ES-I3 (cell line): ENCODE measurements at regions not wholly inside any gene's neighbourhood (a gene's known extent, or its start where the extent isn't known, plus 50 kb on each side); places are given as distances from the start of the nearest gene placed in this dataset.

Source experiments
- H3K36me3 ChIP-seq: 2 replicates; pipeline ENCODE4 v1.6.1; 2013; ENCODE audit warnings: mild to moderate bottlenecking, low read length, control low read depth, moderate library complexity; ENCODE audit not compliant: insufficient read depth
- H3K4me1 ChIP-seq: 2 replicates; pipeline ENCODE4 v1.6.1; 2013; ENCODE audit warnings: mild to moderate bottlenecking, control low read depth, low read length; ENCODE audit not compliant: insufficient read depth
- H3K9ac ChIP-seq: 2 replicates; pipeline ENCODE4 v1.6.1; 2013; ENCODE audit warnings: low read depth, mild to moderate bottlenecking, low read length, moderate library complexity
- H3K9me3 ChIP-seq: 2 replicates; pipeline ENCODE4 v1.6.1; 2013; ENCODE audit warnings: mild to moderate bottlenecking, low read length, moderate library complexity; ENCODE audit not compliant: control insufficient read depth, insufficient read depth

DNA sequence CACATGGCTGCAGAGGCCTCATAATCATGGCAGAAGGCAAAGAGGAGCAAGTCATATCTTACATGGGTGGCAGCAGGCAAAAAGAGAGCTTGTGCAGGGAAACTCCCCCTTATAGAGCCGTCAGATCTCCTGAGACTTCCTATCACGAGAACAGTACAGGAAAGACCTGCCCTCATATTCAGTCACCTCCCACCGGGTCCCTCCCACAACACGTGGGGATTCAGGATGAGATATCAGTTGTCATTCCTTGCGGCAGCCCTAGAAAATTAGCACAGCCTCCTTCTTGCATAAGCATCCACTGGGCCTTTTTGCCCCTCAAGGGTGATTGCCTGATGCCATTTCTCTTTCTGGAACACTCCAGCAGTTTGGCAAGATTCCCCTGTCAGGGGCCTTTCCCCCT is 61.7 kb upstream of the STX18 start:
- no peaks in the 10 kb centered on the region for H3K9me3 ChIP-seq
- no peaks in the 10 kb centered on the region; the same call in 1 of the 2 replicates for H3K36me3 ChIP-seq
- H3K4me1 ChIP-seq = peaks cover 10% of the 10 kb centered on the region
- H3K9ac ChIP-seq = no peak overlapping the region

DNA sequence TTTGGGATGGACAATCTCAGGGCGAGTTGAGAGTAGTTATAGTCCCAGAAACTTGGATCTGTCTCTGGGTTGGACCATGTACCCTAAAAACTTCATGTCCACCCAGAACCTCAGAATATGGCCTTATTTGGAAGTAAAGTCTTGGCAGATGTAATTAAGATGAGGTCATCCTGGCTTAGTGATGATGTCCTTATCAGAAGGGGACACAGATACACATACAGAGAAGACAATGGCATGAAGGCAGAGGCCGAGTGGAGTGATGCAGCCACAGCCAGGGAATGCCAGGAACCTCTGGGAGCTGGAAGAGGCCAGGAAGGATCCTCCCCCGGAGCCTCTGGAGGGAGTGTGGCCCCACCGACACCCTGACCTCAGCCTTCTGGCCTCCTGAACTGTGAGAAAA is 61.2 kb upstream of the STX18 start:
- Histone ChIP-seq H3K9me3 (no peaks in the 10 kb centered on the region), H3K9ac (no peak overlapping the region), H3K36me3 (no peaks in the 10 kb centered on the region; the same call in 1 of the 2 replicates), H3K4me1 (peaks cover 9% of the 10 kb centered on the region)

DNA sequence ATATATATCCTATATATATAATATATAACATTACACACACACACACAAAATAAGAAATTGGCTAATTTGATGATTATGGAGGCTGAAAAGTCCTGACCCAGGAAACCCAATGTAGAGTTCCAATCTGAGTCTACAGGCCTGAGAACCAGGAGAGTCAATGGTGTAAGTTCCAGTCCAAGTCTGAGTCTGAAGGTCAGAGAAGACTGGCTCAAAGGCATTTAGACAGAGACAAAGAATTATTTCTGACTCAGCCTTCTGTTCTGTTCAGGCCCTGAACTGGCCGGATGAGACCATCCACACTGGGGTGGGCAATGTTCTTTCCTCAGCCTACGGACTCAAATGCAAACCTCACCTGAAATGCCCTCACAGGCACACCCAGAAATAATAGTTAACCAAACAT is 60.6 kb upstream of the STX18 start:
- Histone ChIP-seq H3K36me3 (no peaks in the 10 kb centered on the region; the same call in 1 of the 2 replicates), H3K9ac (no peak overlapping the region), H3K4me1 (peaks cover 3% of the 10 kb centered on the region; the same call in 1 of the 2 replicates), H3K9me3 (no peaks in the 10 kb centered on the region)

DNA sequence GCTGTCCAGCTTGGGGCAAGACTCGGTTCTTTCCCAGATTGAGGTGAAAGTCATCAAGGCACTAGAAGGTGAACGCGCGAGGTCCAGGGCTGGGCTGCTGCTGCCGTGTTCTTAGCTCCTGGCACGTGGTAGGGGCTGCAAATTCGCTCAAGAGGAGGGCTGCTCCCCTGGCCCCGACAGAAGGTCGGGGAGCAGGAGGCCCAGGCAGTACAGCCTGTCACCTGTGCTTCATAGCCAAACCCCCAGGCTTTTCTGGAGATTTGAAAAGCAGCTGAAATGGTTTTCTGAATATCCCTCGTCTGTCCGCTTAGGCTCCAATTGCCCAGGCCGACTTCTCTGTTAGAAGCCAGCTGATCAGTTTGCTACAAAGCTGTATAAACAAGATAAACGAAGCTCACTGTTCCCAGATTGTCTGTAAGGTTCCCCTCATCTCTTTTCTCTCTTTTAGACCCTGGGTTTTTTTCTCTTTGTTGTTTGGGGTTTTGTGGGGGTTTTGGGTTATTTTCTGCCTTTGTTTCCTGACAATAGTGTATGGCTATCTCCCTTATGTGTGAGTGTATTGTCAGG is 60.0 kb upstream of the STX18 start:
- H3K9ac ChIP-seq = no peak overlapping the region
- no peaks in the 10 kb centered on the region for H3K9me3 ChIP-seq
- H3K36me3 ChIP-seq = no peaks in the 10 kb centered on the region; the same call in 1 of the 2 replicates
- H3K4me1 ChIP-seq = no peaks in the 10 kb centered on the region

DNA sequence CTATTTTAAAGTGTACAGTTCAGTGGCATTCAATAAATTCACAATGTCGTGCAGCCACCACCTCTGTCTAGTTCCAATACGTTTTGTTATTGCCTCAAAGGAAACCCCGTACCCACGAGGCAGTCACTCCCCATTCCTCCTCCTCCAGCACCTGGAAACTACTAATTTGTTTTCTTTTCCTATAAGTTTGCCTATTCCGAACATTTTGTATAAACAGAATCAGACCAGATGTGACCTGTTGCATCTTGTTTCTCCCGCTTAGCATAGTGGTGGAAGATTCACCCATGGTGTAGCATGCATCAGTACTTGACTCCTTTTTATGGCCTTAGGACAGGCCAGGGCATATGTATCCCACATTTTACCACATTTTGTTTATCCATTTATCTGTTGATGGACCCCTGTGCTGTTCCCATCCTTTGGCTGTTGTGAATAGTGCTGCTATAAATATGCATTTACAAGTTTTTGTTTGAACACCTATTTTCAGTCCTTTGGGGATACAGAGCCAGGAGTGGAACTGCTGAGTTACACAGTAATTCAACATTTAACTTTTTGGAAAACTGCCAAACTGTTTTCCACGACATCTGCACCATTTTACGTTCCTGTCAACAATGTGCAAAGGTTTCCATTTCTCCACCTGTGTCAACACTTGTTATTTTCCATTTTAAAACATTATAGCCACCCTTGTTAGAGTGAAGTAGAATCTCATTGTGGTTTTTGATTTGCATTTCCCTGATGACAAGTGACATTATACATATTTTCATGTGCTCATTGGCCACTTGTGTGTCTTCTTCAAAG is 57.8 kb upstream of the STX18 start:
- Histone ChIP-seq H3K36me3 (peaks cover 4% of the 10 kb centered on the region; the same call in 1 of the 2 replicates), H3K9ac (no peak overlapping the region), H3K4me1 (no peaks in the 10 kb centered on the region), H3K9me3 (peaks cover 3% of the 10 kb centered on the region)

DNA sequence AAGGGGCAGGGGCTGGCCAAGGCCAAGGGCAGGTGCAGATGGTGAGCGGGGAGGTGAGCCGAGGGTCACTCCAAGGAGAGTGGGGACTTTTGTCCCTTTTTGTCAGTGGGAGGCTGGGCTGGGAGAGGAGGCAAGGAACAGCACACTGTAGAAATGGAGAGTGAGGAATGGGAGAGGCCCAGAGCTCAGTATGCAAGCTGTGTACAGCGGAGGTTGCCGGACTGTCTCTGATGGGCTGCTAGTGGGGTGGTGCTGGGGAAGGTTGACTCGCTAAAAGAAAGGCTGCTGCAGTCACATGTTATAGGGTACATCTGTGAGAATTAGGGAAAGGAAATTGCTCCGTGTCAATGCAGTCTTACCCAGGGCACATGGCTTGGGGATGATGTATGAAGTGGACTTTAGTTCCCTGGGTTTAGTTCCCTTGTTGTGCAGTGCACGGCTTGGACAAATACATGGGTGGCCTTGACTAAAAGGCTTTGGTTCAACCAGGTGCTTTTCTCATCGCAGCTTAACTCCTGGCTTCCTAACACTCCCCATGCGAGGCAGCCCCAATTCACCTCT is 57.1 kb upstream of the STX18 start:
- Histone ChIP-seq H3K4me1 (no peaks in the 10 kb centered on the region), H3K9ac (no peak overlapping the region), H3K36me3 (peaks cover 4% of the 10 kb centered on the region; the same call in 1 of the 2 replicates), H3K9me3 (peaks cover 8% of the 10 kb centered on the region)

DNA sequence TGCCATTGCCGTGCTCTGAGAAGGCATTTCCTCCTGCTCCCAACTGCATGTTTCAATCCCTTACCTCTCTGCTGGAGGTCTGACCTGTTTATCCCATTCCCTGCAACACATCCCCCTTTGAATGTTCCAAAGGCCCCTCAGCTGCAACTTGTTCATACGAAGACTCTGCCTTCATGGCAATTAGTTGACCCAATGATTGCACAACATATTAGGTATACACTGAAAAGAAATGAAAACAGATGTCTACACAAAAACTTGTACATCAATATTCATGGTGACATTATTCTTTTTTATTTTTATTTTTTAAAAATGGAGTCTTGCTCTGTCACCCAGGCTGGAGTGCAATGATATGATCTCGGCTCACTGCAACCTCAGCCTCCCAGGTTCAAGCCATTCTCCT is 54.9 kb upstream of the STX18 start:
- H3K4me1 ChIP-seq = no peaks in the 10 kb centered on the region
- peaks cover 8% of the 10 kb centered on the region for H3K9me3 ChIP-seq
- no peak overlapping the region for H3K9ac ChIP-seq
- H3K36me3 ChIP-seq = peaks cover 4% of the 10 kb centered on the region; the same call in 1 of the 2 replicates

DNA sequence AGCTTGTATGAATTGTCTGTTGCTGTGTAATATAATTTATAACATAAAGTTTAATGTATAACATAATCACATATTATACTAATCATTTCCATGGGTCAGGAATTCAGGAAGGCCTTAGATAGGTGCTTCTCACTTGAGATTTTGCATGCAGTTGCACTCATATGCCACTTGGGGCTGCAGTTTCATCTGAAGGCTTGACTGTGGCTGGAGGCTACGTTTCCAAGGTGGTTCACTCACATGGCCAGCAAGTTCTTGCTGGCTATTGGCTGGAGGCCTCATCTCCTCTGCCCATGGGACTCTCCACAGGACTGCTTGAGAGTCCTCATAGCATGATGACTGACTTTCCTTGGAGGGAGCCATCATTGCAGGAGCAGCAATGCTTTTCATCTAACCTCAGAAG is 53.4 kb upstream of the STX18 start:
- Histone ChIP-seq H3K9me3 (peaks cover 8% of the 10 kb centered on the region), H3K9ac (no peak overlapping the region), H3K4me1 (no peaks in the 10 kb centered on the region), H3K36me3 (peaks cover 4% of the 10 kb centered on the region; the same call in 1 of the 2 replicates)

DNA sequence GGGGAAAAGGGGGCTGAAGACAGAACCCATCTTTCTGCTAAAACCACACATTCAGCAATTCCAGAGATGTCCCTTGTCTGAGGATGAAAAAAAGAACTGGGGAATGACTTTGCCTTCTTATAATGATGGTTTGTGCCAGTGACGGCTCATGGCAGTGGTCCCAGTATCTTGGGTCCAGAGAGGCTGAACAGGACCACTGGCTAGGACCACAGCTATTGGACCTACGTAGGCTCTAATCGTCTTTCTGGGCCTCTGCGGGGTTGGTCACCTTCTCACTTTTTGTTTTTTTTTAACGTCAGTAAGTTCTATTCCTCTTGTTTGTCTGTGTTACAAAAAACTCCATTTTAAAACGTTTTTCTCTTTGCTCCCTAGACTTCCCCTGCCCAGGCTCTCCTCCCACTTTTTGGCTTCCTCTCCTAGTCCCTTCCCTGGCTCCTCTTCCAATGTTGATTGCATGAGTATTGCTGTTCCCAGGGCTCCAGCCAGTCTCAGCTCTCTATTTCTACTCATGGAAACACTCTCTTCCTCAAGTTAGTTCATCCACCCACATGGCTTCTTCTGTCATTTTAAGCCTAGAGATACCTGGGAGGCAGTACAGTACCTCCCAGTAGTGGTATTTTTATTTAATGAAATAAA is 52.6 kb upstream of the STX18 start:
- no peak overlapping the region for H3K9ac ChIP-seq
- H3K36me3 ChIP-seq = peaks cover 4% of the 10 kb centered on the region; the same call in 1 of the 2 replicates
- H3K9me3 ChIP-seq = peaks cover 8% of the 10 kb centered on the region
- no peaks in the 10 kb centered on the region for H3K4me1 ChIP-seq

DNA sequence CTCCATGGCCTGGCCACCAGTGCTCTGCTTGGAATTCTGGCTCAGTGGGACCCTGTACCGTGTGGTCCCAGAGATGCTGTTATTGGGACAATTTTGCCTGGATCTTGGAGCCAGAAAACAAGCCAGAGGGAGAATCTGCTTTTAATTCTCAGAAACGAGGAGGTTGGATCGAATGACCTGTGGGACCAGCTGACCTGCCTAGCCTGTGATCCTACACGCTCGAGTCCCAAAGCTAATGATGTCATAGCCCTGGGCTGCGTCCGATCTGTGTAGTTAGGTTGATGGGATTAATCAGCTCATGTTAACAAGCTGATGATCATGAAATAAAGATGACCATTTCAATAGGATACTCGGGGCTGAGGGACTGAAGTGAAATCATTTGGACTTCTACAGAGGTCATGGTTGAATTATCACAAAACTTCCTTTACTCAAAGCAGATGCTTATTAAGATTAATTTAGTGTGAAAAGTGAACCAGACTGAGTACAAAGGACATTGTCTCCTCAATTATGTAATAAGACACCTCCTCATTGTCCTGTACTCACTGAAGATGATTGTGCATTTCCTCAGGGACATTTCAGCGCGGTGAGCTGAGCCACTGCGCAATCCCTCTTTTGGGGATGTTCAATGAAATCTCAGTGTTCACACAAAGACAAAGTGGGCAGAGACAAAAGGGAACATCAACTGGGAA is 51.9 kb upstream of the STX18 start:
- Histone ChIP-seq H3K36me3 (peaks cover 4% of the 10 kb centered on the region; the same call in 1 of the 2 replicates), H3K9me3 (peaks cover 8% of the 10 kb centered on the region), H3K4me1 (no peaks in the 10 kb centered on the region), H3K9ac (no peak overlapping the region)

DNA sequence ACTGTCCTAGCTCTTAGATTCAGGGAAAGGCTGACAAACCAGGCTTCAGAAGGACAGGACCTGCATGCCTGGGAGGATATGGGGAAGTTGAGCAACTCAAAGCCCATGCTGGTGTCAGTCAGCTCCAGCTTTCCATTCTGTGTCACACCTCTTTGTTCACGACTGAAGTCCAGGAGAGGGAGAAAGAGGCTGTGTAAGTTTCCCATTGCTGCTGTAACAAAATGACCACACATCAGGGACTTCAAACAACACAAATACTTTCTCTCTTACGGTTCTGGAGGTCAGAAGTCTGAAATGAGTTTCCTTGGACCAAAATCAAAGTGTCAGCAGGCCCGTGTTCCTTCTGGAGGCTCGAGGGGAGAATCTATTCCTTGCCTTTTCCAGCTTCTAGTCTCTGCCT is 50.6 kb upstream of the STX18 start:
- peaks cover 8% of the 10 kb centered on the region for H3K9me3 ChIP-seq
- no peak overlapping the region for H3K9ac ChIP-seq
- H3K4me1 ChIP-seq = no peaks in the 10 kb centered on the region
- peaks cover 4% of the 10 kb centered on the region; the same call in 1 of the 2 replicates for H3K36me3 ChIP-seq
